HG03521 (cell line): ENCODE measurements at regions not wholly inside any gene's neighbourhood (a gene's known extent, or its start where the extent isn't known, plus 50 kb on each side); places are given as distances from the start of the nearest gene placed in this dataset.

Experiments used
- ATAC-seq: cut with Tn5 transposase; IDR thresholded peaks from one replicate; pipeline ENCODE4 v1.9.1; 2021; ENCODE audit warnings: mild to moderate bottlenecking, moderate library complexity; ENCODE audit not compliant: unreplicated experiment

- ATAC-seq = no peak
Measured at GRCh38 chr6:54632984-54633565, 213.5 kb upstream of the FAM83B start.

DNA sequence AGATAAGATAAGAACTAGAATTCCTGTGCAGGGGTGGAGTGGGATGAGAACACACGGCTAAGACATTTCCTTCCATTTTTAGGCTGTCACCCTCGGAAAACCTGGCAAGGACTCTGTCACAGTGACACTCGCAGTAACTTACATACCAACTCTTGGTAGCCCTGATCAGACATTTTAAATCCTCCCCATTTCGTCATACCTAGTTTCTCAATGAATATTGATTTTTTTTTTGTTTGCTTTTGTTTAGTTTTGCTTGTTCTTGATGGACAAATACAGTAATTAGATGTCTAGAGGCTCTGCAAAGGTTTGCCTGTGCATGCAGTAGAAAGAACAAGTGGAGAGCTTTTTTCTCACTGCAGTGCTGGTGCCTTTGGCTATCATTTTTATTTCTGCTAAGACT lies 213.0 kb upstream of the FAM83B start:
- no peak for ATAC-seq

GRCh38 chr6:54640911-54641310 lies 205.7 kb upstream of the FAM83B start:
- no peak for ATAC-seq

DNA sequence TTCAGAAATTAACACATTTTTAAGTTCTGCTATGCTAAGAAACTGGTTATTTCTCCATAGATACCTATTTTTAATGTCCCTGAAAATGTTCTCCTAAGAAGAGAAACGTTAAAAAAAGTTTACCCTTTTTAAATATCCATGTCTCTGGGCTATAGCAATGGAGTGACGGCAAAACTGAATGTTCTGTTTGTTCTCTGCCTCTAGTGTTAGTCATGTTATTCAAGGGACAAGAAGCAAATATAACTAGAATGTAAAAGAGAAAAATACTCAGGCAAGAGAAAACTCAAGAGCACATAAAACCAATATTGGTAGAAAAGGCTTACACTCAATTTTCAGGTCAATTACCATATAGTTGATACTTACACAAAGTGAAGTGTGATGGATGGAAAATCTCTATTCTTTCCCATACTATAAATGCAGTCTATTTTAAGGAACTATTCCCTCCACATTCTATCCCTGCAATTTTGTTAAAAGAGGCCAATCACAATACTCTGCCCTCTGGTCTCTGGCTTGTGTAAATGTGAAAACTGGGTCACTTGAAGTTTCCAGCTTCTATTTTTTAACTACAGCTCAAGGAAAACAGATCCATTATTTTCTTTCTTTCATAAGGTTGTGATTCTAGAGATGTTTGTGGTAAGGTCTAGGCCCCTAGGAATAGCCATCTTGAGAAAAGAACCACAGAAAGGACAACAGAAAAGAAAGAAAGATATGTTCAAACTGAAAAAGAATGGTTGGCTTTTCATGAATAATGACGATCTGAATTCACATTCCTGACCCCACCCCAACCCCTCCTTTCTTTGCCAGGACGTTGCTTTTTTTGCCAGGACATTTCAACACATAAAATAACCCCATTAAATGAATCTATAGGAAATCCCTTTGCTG lies 200.3 kb upstream of the FAM83B start:
- ATAC-seq = no peak

DNA sequence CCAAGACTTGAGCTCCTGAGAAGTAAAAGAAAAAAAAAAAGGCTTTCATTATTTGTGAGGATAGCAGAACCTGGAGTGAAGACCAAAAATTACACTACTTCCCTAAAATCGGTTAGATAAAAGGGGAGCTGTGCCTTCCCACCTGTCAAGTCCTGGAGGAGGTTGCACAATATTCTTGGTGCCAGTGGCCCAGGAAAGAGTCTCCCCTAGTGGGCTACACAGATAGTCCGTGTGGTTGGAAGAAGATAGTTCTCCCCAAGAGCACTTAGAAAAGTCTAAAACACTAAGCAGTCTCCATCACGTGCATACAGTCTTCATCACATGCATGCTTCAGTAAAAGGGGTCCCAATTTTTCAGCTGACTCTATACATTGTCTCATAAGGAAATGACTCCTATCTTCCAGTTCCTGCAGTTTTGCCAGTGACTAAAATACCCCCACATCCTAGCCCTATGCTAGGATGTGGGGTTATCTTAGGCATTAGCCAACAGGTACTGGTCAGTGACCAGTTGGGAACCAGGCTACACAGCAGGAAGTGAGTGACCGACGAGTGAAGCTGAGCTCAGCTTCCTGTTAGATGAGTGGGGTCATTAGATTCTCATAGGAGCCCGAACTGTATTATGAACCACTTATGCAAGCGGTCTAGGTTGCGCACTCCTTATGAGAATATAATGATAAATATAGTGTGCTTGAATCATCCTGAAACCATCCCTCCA lies 199.5 kb upstream of the FAM83B start:
- no peak for ATAC-seq

GRCh38 chr6:54654381-54654780 lies 192.2 kb upstream of the FAM83B start:
- no peak for ATAC-seq

GRCh38 chr6:54655162-54655561 lies 191.4 kb upstream of the FAM83B start:
- ATAC-seq = no peak

DNA sequence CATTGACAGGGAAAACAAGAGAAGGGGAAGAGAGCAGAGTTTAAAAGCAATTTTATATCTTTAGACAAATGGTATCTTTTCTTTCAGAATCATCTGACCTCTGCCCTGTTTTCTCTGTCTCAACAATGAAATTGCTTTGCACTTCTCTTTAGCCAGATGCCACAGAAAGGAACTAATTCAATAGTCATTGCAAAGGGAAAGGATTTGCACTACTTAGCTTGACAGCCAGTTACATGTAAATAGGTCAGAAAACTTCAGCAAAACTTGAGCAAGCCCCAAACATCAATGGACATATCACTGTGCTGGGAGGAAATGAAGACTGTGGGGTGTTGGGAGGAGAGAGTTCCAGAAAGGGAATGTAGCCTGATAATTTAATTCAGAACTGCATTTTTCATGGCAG lies 181.3 kb upstream of the FAM83B start:
- ATAC-seq = no peak

DNA sequence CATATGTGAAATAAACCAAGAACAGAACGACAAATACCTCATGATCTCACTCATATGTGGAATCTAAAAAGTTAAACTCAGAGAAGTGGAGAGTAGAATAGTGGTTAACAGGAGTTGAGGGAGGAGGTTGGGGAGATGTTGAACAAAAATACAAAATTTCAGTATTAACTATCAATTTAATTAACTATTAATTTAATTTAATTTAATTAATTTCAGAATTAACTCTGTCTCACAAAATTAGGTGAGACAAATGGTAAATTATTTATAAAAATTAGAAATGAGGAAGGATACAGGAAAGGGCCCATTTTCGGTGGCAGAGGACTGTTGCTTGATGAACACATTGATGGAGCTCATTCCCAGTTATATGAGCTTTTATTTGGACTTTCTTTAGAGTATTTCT lies 166.0 kb upstream of the FAM83B start:
- ATAC-seq = no peak

- ATAC-seq = no peak
Measured at GRCh38 chr6:54681267-54681666, 165.3 kb upstream of the FAM83B start.

- ATAC-seq = no peak
Measured at GRCh38 chr6:54681987-54682386, 164.6 kb upstream of the FAM83B start.

- no peak for ATAC-seq
Measured at GRCh38 chr6:54689620-54690019, 157.0 kb upstream of the FAM83B start.

GRCh38 chr6:54690596-54690995 lies 156.0 kb upstream of the FAM83B start:
- ATAC-seq = no peak

DNA sequence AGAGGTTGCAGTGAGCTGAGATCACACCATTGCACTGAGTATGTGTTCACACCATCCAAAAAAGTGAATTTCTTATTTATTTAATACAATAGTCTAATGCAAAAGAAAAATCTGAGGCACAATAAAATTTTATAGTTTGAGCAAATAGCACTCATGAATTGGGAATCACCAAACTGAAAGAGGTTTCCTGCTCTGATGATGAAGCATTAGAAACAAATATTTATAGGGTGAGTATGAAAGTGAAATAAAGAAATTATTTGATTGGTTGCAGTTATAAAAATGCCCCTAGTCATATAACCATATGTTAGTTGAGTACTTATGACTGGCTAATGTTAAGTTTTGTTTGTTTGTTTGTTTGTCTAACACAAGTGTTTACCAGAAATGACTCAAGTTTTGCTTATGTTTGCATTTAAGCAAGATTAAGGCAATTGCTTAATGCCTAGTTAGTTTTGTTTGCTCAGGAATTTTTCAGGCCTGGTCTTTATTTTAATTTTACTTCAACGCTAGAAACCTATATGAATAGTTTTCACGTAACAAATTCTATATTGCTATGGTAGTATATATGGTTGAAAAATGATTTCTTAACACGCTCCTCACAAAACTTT lies 151.5 kb upstream of the FAM83B start:
- no peak for ATAC-seq

- no peak for ATAC-seq
Measured at GRCh38 chr6:54695815-54696214, 150.8 kb upstream of the FAM83B start.

GRCh38 chr6:54697424-54697823 lies 149.1 kb upstream of the FAM83B start:
- ATAC-seq = no peak

DNA sequence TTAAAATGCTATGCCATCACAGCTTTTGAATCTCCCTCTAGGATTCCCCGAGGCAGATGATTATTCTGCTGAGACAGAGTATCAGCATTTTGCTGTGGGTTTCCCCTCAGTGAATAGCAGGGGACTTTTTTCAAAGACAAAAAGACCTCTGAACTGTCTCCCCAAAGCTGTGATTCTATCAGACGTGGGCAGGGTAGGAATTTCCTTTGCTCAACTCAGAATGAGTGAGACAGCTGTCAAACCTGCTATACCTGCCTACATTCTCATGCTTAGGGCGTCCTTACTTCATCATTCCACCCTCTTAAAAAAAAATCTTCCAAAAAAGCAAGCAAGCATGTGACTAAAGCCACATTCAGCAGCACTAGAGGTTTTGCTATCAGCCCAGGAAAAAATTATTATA lies 147.6 kb upstream of the FAM83B start:
- ATAC-seq = no peak

DNA sequence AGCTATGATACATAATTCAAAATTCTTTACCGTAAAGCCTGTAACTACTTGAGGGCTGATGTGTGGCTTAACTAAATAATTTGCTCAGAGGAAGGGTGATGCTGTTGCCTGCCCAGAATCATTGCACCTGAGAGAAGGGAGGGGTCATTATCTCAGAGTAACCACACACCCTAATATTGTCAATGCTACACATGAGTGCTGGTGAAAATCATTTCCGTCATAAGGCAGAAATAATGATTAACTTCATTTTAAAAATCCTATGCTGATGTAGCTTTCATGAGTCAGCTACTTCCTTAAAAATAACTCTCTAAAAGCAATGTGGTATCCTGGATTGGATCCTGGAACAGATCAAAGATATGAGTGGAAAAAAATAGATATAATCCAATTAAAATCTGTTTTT lies 146.4 kb upstream of the FAM83B start:
- ATAC-seq = no peak

- no peak for ATAC-seq
Measured at GRCh38 chr6:54702772-54703171, 143.8 kb upstream of the FAM83B start.

DNA sequence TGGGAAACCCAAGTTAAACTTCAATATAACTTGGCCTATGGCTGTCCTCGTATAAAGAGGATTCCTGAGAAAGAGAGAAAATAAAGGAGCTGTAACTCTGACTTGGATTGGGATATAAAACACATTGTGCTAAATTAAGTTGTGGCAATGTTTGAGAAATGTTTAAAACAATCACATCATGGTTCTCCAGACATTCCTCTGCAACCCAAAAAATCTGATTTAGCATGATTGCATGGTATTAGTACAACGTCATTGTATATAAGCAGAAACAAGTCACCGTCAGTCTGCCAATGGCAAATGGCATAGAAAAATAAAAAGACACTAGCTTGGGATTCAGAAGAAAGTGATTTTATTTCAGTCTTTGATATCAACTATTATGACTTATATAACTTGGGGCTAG lies 140.2 kb upstream of the FAM83B start:
- ATAC-seq = no peak

- no peak for ATAC-seq
Measured at GRCh38 chr6:54706844-54707605, 139.5 kb upstream of the FAM83B start.
